ENCODE measurements at regions not wholly inside any gene's neighbourhood (a gene's known extent, or its start where the extent isn't known, plus 50 kb on each side); places are given as distances from the start of the nearest gene placed in this dataset.
"Not testable (repeated sequence)": the region's sequence is repeated elsewhere in the genome, so short reads cannot be mapped to it uniquely, and the experiment has no call there.

GRCh38 chr14:86143248-86143647, 613.3 kb downstream of the FLRT2 start:
- Histone ChIP-seq H3K27me3 (no peaks in the 10 kb centered on the region), H3K36me3 (no peaks in the 10 kb centered on the region), H3K9me3 (no peaks in the 10 kb centered on the region), H3K4me3 (no peak overlapping the region), H3K4me1 (no peaks in the 10 kb centered on the region), H3K27ac (no peak overlapping the region)
- no peak for TF ChIP-seq CTCF (IDR thresholded peaks at IDR 0.05)
- DNase-seq, result no peak
- intact Hi-C loops (cut with DNase I; ENCODE audit: low total_unique reads), result no loop called here

DNA sequence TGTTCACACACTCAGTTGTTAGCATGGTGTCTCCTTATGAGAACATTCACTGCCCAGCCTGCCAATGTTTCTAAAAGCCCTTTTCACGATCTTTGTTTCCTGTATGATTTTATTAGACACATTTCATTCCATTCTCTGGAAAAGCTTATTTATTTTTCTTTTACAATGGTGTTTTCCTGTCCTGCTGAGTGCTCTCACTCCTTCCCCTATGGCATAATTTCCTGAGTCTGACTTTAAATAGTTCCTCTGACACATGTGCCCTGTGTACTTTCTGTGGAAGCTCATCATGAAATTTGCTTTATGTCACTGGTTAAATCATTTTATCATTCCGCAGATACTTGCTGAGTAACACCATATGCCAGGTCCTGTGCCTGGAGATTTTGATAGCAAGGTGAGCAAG, 612.0 kb downstream of the FLRT2 start:
- no peaks in the 10 kb centered on the region for H3K4me1 ChIP-seq
- intact Hi-C loops (cut with DNase I; ENCODE audit: low total_unique reads), result no loop called here
- H3K36me3 ChIP-seq, result no peaks in the 10 kb centered on the region
- H3K9me3 ChIP-seq, result no peaks in the 10 kb centered on the region
- no peaks in the 10 kb centered on the region for H3K27me3 ChIP-seq
- no peak for DNase-seq
- no peak overlapping the region for H3K27ac ChIP-seq
- TF ChIP-seq CTCF (IDR thresholded peaks at IDR 0.05), result no peak
- no peak overlapping the region for H3K4me3 ChIP-seq

- DNase-seq, result no peak
- intact Hi-C loops (cut with DNase I; ENCODE audit: low total_unique reads), result no loop called here
- H3K9me3 ChIP-seq, result no peaks in the 10 kb centered on the region
- TF ChIP-seq CTCF (IDR thresholded peaks at IDR 0.05), result no peak
- no peaks in the 10 kb centered on the region for H3K36me3 ChIP-seq
- H3K4me1 ChIP-seq, result no peaks in the 10 kb centered on the region
- no peaks in the 10 kb centered on the region for H3K27me3 ChIP-seq
- no peak overlapping the region for H3K4me3 ChIP-seq
- no peak overlapping the region for H3K27ac ChIP-seq
Observed at GRCh38 chr14:86129426-86129825, 599.5 kb downstream of the FLRT2 start.

GRCh38 chr14:86124328-86124727, 594.4 kb downstream of the FLRT2 start:
- H3K27ac ChIP-seq, result no peak overlapping the region
- no peak overlapping the region for H3K4me3 ChIP-seq
- no peaks in the 10 kb centered on the region for H3K36me3 ChIP-seq
- DNase-seq, result no peak
- no peaks in the 10 kb centered on the region for H3K9me3 ChIP-seq
- H3K4me1 ChIP-seq, result no peaks in the 10 kb centered on the region
- TF ChIP-seq CTCF (IDR thresholded peaks at IDR 0.05), result no peak
- intact Hi-C loops (cut with DNase I; ENCODE audit: low total_unique reads), result no loop called here
- H3K27me3 ChIP-seq, result no peaks in the 10 kb centered on the region

DNA sequence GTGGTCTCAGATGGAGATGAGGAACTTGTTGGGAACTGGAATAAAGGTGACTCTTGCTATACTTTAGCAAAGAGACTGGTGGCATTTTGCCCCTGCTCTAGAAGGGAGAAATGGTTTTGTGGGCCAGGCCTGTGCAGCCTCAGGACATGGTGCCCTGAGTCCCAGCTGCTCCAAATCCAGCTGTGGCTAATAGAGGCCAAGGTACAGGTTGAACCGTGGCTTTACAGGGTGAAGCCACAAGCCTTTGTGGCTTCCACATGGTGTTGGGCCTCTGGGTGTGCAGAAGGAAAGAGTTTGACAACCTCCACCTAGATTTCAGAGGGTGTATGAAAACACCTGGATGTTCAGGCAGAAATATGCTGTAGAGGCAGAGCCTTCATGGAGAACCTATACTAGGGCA, 586.0 kb downstream of the FLRT2 start:
- Histone ChIP-seq H3K4me1 (no peaks in the 10 kb centered on the region), H3K36me3 (no peaks in the 10 kb centered on the region), H3K27me3 (no peaks in the 10 kb centered on the region), H3K4me3 (no peak overlapping the region), H3K27ac (no peak overlapping the region), H3K9me3 (no peaks in the 10 kb centered on the region)
- TF ChIP-seq CTCF (IDR thresholded peaks at IDR 0.05), result no peak
- intact Hi-C loops (cut with DNase I; ENCODE audit: low total_unique reads), result no loop called here
- DNase-seq, result no peak

GRCh38 chr14:86110871-86111270, 580.9 kb downstream of the FLRT2 start:
- H3K4me3 ChIP-seq; intact Hi-C loops (cut with DNase I; ENCODE audit: low total_unique reads); H3K27ac ChIP-seq; H3K27me3 ChIP-seq; H3K9me3 ChIP-seq; H3K36me3 ChIP-seq; H3K4me1 ChIP-seq; DNase-seq: not testable (repeated sequence)
